ENCODE measurements at regions not wholly inside any gene's neighbourhood (a gene's known extent, or its start where the extent isn't known, plus 50 kb on each side); places are given as distances from the start of the nearest gene placed in this dataset.

GRCh38 chr2:134140251-134140661 lies 113.6 kb upstream of the MGAT5 start:
- H3K36me3 ChIP-seq (ENCODE audit: control insufficient read depth, insufficient read depth, low read length), result no peaks in the 10 kb centered on the region
- H3K4me3 ChIP-seq (ENCODE audit: low read depth, low read length), result no peak overlapping the region
- no peaks in the 10 kb centered on the region for H3K27me3 ChIP-seq (ENCODE audit: control insufficient read depth, insufficient read depth, low read length)
- FAIRE-seq, result no peak
- no peak for TF ChIP-seq CTCF (IDR thresholded peaks at IDR 0.05; ENCODE audit: insufficient read depth, low read length, severe bottlenecking)
- peak; percentile 72 for DNase-seq (ENCODE audit: low read depth)

GRCh38 chr2:134141598-134142340 lies 112.1 kb upstream of the MGAT5 start:
- H3K36me3 ChIP-seq (ENCODE audit: control insufficient read depth, insufficient read depth, low read length), result no peaks in the 10 kb centered on the region
- DNase-seq (ENCODE audit: low read depth) (no peak), FAIRE-seq (no peak)
- no peak for TF ChIP-seq CTCF (IDR thresholded peaks at IDR 0.05; ENCODE audit: insufficient read depth, low read length, severe bottlenecking)
- no peak overlapping the region for H3K4me3 ChIP-seq (ENCODE audit: low read depth, low read length)
- H3K27me3 ChIP-seq (ENCODE audit: control insufficient read depth, insufficient read depth, low read length), result no peaks in the 10 kb centered on the region

- FAIRE-seq (no peak), DNase-seq (ENCODE audit: low read depth) (no peak)
- Histone ChIP-seq H3K4me3 (ENCODE audit: low read depth, low read length) (no peak overlapping the region), H3K36me3 (ENCODE audit: control insufficient read depth, insufficient read depth, low read length) (no peaks in the 10 kb centered on the region), H3K27me3 (ENCODE audit: control insufficient read depth, insufficient read depth, low read length) (no peaks in the 10 kb centered on the region)
- no peak for TF ChIP-seq CTCF (IDR thresholded peaks at IDR 0.05; ENCODE audit: insufficient read depth, low read length, severe bottlenecking)
Measured at GRCh38 chr2:134142341-134142738, 111.5 kb upstream of the MGAT5 start.

GRCh38 chr2:134142903-134143302 lies 111.0 kb upstream of the MGAT5 start:
- H3K4me3 ChIP-seq (ENCODE audit: low read depth, low read length), result no peak overlapping the region
- peak; percentile 76 for DNase-seq (ENCODE audit: low read depth)
- no peak for TF ChIP-seq CTCF (IDR thresholded peaks at IDR 0.05; ENCODE audit: insufficient read depth, low read length, severe bottlenecking)
- no peaks in the 10 kb centered on the region for H3K27me3 ChIP-seq (ENCODE audit: control insufficient read depth, insufficient read depth, low read length)
- no peak for FAIRE-seq
- H3K36me3 ChIP-seq (ENCODE audit: control insufficient read depth, insufficient read depth, low read length), result no peaks in the 10 kb centered on the region

GRCh38 chr2:134143568-134143967 lies 110.3 kb upstream of the MGAT5 start:
- Histone ChIP-seq H3K27me3 (ENCODE audit: control insufficient read depth, insufficient read depth, low read length) (no peaks in the 10 kb centered on the region), H3K4me3 (ENCODE audit: low read depth, low read length) (no peak overlapping the region), H3K36me3 (ENCODE audit: control insufficient read depth, insufficient read depth, low read length) (no peaks in the 10 kb centered on the region)
- DNase-seq (ENCODE audit: low read depth), result no peak
- no peak for TF ChIP-seq CTCF (IDR thresholded peaks at IDR 0.05; ENCODE audit: insufficient read depth, low read length, severe bottlenecking)
- FAIRE-seq, result no peak

- H3K36me3 ChIP-seq (ENCODE audit: control insufficient read depth, insufficient read depth, low read length), result no peaks in the 10 kb centered on the region
- H3K27me3 ChIP-seq (ENCODE audit: control insufficient read depth, insufficient read depth, low read length), result no peaks in the 10 kb centered on the region
- DNase-seq (ENCODE audit: low read depth) (no peak), FAIRE-seq (no peak)
- no peak overlapping the region for H3K4me3 ChIP-seq (ENCODE audit: low read depth, low read length)
- TF ChIP-seq CTCF (IDR thresholded peaks at IDR 0.05; ENCODE audit: insufficient read depth, low read length, severe bottlenecking), result no peak
Measured at GRCh38 chr2:134144081-134144596, 109.7 kb upstream of the MGAT5 start.

Measured in bronchial epithelial cell (primary cell).